Activated CD4-positive, alpha-beta T cell treated with anti-CD3 and anti-CD28 coated beads, Interleukin-2, amount 50 U/mL, for 4 hours (primary cell): ENCODE measurements at regions not wholly inside any gene's neighbourhood (a gene's known extent, or its start where the extent isn't known, plus 50 kb on each side); places are given as distances from the start of the nearest gene placed in this dataset.

Experiments used
- DNase-seq, 2 experiments: peaks; one replicate each; pipeline ENCODE4 v3.0.0-alpha.2; 2020

GRCh38 chr6:167758309-167759023, 68.2 kb upstream of the AFDN start:
- DNase-seq: no peak

- no peak for DNase-seq
These were observed 67.5 kb upstream of the AFDN start for GRCh38 chr6:167759206-167759605.

- no peak for DNase-seq
These were observed 66.8 kb upstream of the AFDN start for GRCh38 chr6:167759912-167760311.

- no peak for DNase-seq
These were observed 65.5 kb upstream of the AFDN start for GRCh38 chr6:167760979-167761793.

- no peak for DNase-seq
These were observed 64.9 kb upstream of the AFDN start for GRCh38 chr6:167761794-167762258.

- no peak for DNase-seq
These were observed 64.3 kb upstream of the AFDN start for GRCh38 chr6:167762259-167762962.

- no peak for DNase-seq
These were observed 63.4 kb upstream of the AFDN start for GRCh38 chr6:167763056-167763944.

- no peak for DNase-seq
These were observed 62.5 kb upstream of the AFDN start for GRCh38 chr6:167764215-167764614.

- no peak for DNase-seq
These were observed 61.8 kb upstream of the AFDN start for GRCh38 chr6:167764713-167765479.

- no peak for DNase-seq
These were observed 59.6 kb upstream of the AFDN start for GRCh38 chr6:167766986-167767714.

- no peak for DNase-seq
These were observed 59.0 kb upstream of the AFDN start for GRCh38 chr6:167767715-167768107.

- DNase-seq: no peak
These were observed 58.1 kb upstream of the AFDN start for GRCh38 chr6:167768471-167769215.

GRCh38 chr6:167769408-167770190, 57.1 kb upstream of the AFDN start:
- DNase-seq: no peak

GRCh38 chr6:167770291-167770955, 56.3 kb upstream of the AFDN start:
- no peak for DNase-seq

GRCh38 chr6:167774881-167775280, 51.8 kb upstream of the AFDN start:
- DNase-seq: no peak

GRCh38 chr6:167776906-167777627, 49.6 kb upstream of the AFDN start:
- no peak for DNase-seq
